ENCODE measurements at regions not wholly inside any gene's neighbourhood (a gene's known extent, or its start where the extent isn't known, plus 50 kb on each side); places are given as distances from the start of the nearest gene placed in this dataset.

DNA sequence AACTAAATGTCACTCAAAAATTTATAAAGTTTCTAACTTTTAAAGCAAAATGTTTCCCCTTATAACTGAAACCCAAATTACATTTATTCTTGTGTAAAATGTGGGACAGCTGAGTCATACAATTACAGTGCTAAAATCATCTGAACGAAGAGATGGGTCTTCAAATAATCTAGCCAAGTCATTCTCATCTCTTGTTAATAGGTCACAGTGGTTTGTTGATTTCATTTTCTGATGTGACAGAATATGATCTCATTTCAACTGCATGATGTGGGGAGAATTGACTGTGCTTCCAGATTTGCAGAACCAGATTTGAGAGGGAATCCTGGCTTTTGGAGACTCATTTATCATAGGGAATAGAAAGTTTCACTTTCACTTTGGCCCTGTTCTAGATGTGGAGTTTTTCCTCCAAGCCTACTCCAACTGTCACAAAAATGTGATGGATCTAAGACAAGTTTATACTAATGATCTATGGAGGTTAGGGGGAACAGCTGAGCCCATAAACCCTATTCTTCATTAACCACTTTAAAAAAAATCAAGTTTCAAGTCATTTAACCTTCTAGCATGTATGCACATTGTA is 685.0 kb downstream of the PDCD6IP start:
- TF ChIP-seq CTCF (conservative IDR thresholded peaks at IDR 0.05; ENCODE audit: low read depth in 2 of 2) (no peak), EZH2 (IDR thresholded peaks at IDR 0.05; ENCODE audit: low read depth, unreplicated experiment) (no peak), CREB1 (CRISPR knock-in tag; IDR thresholded peaks at IDR 0.05; ENCODE audit: low read depth) (no peak)
- TF ChIP-seq, protein P1, sequence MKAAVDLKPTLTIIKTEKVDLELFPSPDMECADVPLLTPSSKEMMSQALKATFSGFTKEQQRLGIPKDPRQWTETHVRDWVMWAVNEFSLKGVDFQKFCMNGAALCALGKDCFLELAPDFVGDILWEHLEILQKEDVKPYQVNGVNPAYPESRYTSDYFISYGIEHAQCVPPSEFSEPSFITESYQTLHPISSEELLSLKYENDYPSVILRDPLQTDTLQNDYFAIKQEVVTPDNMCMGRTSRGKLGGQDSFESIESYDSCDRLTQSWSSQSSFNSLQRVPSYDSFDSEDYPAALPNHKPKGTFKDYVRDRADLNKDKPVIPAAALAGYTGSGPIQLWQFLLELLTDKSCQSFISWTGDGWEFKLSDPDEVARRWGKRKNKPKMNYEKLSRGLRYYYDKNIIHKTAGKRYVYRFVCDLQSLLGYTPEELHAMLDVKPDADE (IDR thresholded peaks at IDR 0.05) = no peak

All from GM23338 (cell line).